IMR-90 (cell line): ENCODE measurements at regions not wholly inside any gene's neighbourhood (a gene's known extent, or its start where the extent isn't known, plus 50 kb on each side); places are given as distances from the start of the nearest gene placed in this dataset.

Source experiments
- CEBPB ChIP-seq: IDR thresholded peaks from 2 replicates; pipeline ENCODE4 v1.6.1; 2012; ENCODE audit warnings: low read depth, low read length, improper control_type of control experiment
- RAD21 ChIP-seq: IDR thresholded peaks from 2 replicates; pipeline ENCODE4 v1.6.1; 2012; ENCODE audit warnings: low read length, improper control_type of control experiment
- TF ChIP-seq, protein P1 (sequence below): conservative IDR thresholded peaks from 2 replicates; pipeline ENCODE4 v1.5.1; 2012; ENCODE audit warnings: mild to moderate bottlenecking, low read depth, low read length, improper control_type of control experiment

DNA sequence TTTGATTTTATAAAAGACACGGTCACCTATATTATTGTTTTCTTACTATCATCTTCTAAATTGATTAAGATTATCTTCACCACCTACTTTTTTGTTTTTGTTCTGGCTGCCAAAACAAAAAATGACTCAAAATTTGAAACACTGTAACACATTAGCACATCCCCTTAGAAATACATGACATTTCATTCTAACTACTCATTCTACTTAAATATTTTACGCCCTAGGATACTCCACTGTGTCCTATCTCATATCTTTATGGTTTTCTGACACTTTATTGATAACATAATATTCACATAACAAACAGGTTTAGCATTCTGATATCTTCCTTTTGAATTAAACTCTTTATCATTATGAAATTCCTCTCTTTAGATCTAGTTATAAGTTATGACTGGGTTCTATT, 656.2 kb downstream of the GBE1 start:
- TF ChIP-seq, protein P1, sequence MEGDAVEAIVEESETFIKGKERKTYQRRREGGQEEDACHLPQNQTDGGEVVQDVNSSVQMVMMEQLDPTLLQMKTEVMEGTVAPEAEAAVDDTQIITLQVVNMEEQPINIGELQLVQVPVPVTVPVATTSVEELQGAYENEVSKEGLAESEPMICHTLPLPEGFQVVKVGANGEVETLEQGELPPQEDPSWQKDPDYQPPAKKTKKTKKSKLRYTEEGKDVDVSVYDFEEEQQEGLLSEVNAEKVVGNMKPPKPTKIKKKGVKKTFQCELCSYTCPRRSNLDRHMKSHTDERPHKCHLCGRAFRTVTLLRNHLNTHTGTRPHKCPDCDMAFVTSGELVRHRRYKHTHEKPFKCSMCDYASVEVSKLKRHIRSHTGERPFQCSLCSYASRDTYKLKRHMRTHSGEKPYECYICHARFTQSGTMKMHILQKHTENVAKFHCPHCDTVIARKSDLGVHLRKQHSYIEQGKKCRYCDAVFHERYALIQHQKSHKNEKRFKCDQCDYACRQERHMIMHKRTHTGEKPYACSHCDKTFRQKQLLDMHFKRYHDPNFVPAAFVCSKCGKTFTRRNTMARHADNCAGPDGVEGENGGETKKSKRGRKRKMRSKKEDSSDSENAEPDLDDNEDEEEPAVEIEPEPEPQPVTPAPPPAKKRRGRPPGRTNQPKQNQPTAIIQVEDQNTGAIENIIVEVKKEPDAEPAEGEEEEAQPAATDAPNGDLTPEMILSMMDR = no peak
- TF ChIP-seq RAD21 = no peak
- TF ChIP-seq CEBPB = no peak
